Subcutaneous abdominal adipose tissue (tissue), 5 donors: ENCODE measurements at regions not wholly inside any gene's neighbourhood (a gene's known extent, or its start where the extent isn't known, plus 50 kb on each side); places are given as distances from the start of the nearest gene placed in this dataset.

Source experiments
- H3K27ac ChIP-seq: one replicate; pipeline ENCODE4 v1.7.0; 2013; ENCODE audit warnings: low read depth, mild to moderate bottlenecking, inconsistent platforms, low read length, moderate library complexity
- H3K27me3 ChIP-seq, 5 donors: one replicate each; pipeline ENCODE4 v1.7.0; 2013; ENCODE audit warnings: low read length in 5 of 5, inconsistent platforms in 1 of 5; ENCODE audit not compliant: control insufficient read depth in 5 of 5, insufficient read depth in 4 of 5
- H3K36me3 ChIP-seq, 5 donors: one replicate each; pipeline ENCODE4 v1.7.0; 2013; ENCODE audit warnings: low read length in 5 of 5; ENCODE audit not compliant: control insufficient read depth in 5 of 5, insufficient read depth in 5 of 5
- H3K4me1 ChIP-seq, 5 donors: one replicate each; pipeline ENCODE4 v1.7.0; 2013; ENCODE audit warnings: low read length in 5 of 5, mild to moderate bottlenecking in 3 of 5, moderate library complexity in 1 of 5; ENCODE audit not compliant: control insufficient read depth in 5 of 5, insufficient read depth in 5 of 5
- H3K4me3 ChIP-seq, 5 donors: one replicate each; pipeline ENCODE4 v1.7.0; 2013; ENCODE audit warnings: low read length in 5 of 5, low read depth in 1 of 5
- H3K9ac ChIP-seq, 5 donors: one replicate each; pipeline ENCODE4 v1.7.0; 2013; ENCODE audit warnings: low read length in 5 of 5, mild to moderate bottlenecking in 4 of 5, moderate library complexity in 3 of 5
- H3K9me3 ChIP-seq, 5 donors: one replicate each; pipeline ENCODE4 v1.7.0; 2013; ENCODE audit warnings: low read length in 5 of 5; ENCODE audit not compliant: control insufficient read depth in 5 of 5
- donor health status: healthy.
- donor health status: healthy.
- donor health status: healthy.
- donor health status: healthy.
- donor health status: healthy.

DNA sequence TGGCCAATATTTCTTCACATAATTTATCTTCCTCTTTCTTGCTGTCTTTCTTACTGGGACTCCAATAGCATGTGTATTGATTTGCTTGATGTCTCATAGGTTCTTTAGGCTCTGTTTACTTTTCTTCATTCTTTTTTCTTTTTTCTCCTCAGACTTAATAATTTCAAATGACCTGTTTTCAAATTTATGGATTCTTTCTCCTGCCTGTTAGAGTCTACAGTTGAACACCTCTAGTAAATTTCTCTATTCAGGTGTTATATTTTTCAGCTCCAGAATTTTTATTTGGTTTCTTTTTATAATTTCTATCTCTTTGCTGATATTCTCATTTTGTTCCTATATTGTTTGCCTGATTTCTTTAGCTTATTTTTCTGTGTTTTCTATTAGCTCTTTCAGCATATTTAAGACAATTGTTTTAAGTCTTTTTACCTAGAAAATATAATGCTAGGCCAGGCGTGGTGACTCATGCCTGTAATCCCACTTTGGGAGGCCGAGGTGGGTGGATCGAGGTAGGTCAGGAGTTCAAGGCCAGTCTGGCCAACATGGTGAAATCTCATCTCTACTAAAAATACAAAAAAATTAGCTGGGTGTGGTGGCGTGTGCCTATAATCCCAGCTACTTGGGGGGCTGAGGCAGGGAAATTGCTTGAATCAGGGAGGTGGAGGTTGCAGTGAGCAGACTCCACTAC lies 61.9 kb upstream of the TNS3 start:
- Histone ChIP-seq H3K27ac (no peak overlapping the region), H3K4me3 (no peak overlapping the region), H3K36me3 (no peaks in the 10 kb centered on the region), H3K9me3 (no peaks in the 10 kb centered on the region), H3K4me1 (peaks cover 0 to 21% (median 7%) of the 10 kb centered on the region in 5 donors), H3K27me3 (no peaks in the 10 kb centered on the region), H3K9ac (no peak overlapping the region)

DNA sequence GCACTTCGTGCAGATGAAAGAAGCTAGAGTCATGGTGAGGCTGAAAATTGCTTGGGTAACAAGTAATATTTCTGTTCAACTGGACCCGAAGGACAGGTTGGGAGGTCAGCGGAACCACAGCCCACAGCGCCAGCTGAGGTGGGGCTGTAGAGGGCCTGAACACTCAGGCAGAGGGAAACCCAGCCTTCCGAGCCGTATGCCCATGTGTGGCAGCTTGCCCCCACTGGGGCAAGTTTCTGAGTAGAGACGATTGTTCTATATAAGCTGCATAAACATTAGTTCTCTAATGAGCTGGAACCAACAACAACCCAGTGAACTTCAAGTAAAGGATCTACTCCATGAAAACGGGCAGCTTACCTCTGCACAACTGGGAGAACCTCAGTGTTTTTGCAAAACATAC lies 58.4 kb upstream of the TNS3 start:
- H3K4me1 ChIP-seq = peaks cover 0 to 19% (median 16%) of the 10 kb centered on the region in 5 donors
- H3K9me3 ChIP-seq = no peaks in the 10 kb centered on the region
- no peak overlapping the region for H3K9ac ChIP-seq
- H3K27ac ChIP-seq = no peak overlapping the region
- no peaks in the 10 kb centered on the region for H3K36me3 ChIP-seq
- no peak overlapping the region for H3K4me3 ChIP-seq
- H3K27me3 ChIP-seq = no peaks in the 10 kb centered on the region

DNA sequence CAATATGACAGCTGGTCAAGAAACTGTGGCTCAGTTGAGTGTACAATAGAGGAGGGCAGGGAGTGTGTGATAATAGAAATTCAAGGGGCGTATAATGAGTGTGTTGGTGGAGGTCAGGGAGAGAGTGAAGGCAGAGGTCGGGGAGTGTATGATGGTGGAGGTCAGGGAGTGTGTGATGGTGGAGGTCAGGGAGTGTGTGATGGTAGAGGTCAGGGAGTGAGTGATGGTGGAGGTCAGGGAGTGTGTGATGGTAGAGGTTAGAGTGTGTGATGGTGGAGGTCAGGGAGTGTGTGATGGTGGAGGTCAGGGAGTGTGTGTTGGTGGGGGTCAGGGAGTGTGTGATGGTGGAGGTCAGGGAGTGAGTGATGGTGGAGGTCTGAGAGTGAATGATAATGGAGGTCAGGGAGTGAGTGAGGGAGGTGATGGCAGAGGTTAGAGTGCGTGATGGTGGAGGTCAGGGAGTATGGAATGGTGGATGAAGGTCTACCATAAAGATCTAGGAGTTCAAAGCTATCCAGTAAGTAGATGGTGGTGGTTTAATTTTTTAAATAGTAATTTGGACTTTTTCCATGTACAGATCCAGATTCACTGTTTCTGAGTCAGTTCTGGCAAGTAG lies 57.7 kb upstream of the TNS3 start:
- no peaks in the 10 kb centered on the region for H3K36me3 ChIP-seq
- no peaks in the 10 kb centered on the region for H3K27me3 ChIP-seq
- H3K9ac ChIP-seq = no peak overlapping the region
- H3K9me3 ChIP-seq = no peaks in the 10 kb centered on the region
- H3K27ac ChIP-seq = no peak overlapping the region
- peaks cover 0 to 24% (median 18%) of the 10 kb centered on the region in 5 donors for H3K4me1 ChIP-seq
- H3K4me3 ChIP-seq = no peak overlapping the region

- no peak overlapping the region for H3K4me3 ChIP-seq
- no peak overlapping the region for H3K27ac ChIP-seq
- H3K36me3 ChIP-seq = no peaks in the 10 kb centered on the region
- H3K9ac ChIP-seq = no peak overlapping the region
- no peaks in the 10 kb centered on the region for H3K27me3 ChIP-seq
- H3K9me3 ChIP-seq = no peaks in the 10 kb centered on the region
- H3K4me1 ChIP-seq = peaks cover 0 to 24% (median 18%) of the 10 kb centered on the region in 5 donors
Measured at GRCh38 chr7:47638679-47639315, 56.9 kb upstream of the TNS3 start.

DNA sequence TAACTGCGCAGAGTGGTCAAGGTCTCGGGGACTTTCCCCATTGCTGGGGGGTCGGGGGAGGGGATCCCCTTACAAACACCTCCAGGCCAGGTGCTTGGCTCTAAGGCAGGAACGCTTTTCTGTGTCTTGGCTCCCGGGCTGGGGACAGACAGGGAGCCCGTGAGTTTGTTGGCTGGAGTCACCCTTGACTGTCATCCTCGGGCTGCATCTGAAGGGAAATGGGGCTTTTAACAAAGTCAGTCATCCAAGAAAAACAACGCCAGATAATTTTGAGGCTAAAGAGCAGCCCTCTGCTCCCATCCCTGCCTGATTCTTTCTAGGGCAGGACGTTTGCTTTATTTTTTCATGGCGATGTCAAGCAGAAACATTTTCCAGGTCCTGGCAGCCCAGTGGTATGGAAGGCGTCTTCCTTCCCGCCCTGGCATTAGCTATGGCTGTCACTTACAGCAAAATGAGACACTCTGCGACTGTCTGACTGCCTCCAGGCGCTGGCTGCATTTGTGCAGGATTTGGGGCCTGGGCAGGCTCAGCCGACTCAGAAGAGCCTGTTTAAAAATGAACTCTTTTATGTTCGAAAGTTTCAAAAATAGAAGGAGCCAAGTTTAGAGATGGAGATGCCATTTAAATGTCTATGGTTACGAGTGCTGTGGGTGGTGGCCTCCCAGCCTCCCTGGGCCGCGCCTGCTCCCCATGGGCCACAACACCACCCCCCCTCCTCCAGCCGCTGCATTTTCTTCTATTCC lies 54.7 kb upstream of the TNS3 start:
- H3K4me1 ChIP-seq = peaks cover 0 to 24% (median 18%) of the 10 kb centered on the region in 5 donors
- H3K27me3 ChIP-seq = no peaks in the 10 kb centered on the region
- H3K36me3 ChIP-seq = no peaks in the 10 kb centered on the region
- no peak overlapping the region for H3K4me3 ChIP-seq
- peak overlapping the region; percentile 16 for H3K27ac ChIP-seq
- no peaks in the 10 kb centered on the region for H3K9me3 ChIP-seq
- no peak overlapping the region for H3K9ac ChIP-seq

DNA sequence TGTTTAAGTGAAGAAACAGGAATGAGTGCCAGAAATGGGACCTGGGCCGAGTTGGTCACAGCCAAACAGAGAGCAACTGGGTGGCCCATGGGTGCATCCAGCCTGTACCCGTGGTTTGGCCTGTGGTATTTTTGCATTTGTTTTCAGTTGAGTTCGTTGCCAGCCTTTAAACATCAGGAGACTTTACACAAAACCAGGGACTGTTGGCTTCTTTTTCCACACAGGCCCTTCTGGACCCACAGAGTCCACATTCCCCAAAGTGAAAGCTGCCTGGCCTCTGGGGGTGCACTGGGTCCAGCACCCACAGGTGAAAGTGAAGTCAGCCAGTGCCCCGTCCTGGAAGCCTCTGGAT lies 54.1 kb upstream of the TNS3 start:
- H3K4me3 ChIP-seq = no peak overlapping the region
- peaks cover 0 to 24% (median 18%) of the 10 kb centered on the region in 5 donors for H3K4me1 ChIP-seq
- peak overlapping the region in 1 of 5 donors; percentile 31 for H3K9ac ChIP-seq
- H3K27ac ChIP-seq = peak overlapping the region; percentile 16
- no peaks in the 10 kb centered on the region for H3K9me3 ChIP-seq
- H3K27me3 ChIP-seq = no peaks in the 10 kb centered on the region
- no peaks in the 10 kb centered on the region for H3K36me3 ChIP-seq

DNA sequence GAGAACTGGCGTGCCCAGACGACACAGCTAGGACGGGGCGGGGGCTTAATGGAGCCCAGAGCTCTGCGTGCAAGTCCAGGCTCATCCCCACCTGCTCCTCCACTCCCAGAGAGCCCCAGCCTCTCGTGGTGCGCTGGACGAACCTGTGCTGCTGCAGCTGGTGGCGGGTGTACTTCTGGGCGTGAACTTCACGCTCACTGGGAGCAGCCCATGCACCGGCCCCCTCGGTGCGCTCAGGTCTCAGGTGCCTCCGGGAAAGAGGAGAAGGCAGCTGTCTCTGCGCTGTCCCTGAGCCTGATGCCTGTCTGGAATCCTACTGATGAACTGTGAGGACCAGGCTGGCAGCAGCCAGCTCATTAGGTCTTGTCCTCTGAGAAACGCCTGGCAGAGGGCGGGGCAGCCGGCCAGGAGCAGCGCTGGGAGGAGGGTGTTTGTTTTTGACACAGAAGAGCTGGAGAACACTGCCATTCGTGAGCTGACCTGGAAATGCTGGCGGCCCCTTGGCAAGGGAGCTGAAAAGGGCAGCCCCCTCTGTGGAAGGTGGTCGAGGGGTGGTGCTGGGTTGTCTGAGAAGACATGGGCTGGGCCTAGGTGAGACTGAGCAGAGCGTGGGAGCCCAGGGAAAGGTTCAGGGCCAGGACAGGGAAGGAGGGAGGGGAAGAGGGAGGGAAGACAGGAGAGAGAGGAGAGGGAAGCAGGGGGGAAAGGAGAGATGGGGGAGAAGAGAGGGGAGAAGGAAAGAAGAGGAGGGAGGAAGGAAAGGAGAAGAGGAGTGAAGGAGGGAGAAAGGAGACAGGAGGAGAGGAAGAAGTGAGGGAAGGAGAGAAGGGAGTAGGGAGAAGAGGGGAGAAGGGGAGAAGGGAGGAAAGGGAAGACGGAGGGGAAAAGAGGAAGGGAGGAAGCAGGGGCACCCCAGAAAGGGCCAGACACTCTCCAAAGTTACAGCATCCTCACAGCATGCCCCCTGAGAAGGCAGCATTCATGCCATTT lies 53.5 kb upstream of the TNS3 start:
- no peaks in the 10 kb centered on the region for H3K9me3 ChIP-seq
- H3K27ac ChIP-seq = peak overlapping the region; percentile 16
- H3K4me1 ChIP-seq = peaks cover 0 to 24% (median 18%) of the 10 kb centered on the region in 5 donors
- H3K4me3 ChIP-seq = no peak overlapping the region
- H3K36me3 ChIP-seq = no peaks in the 10 kb centered on the region
- peak overlapping the region in 1 of 5 donors; percentile 31 for H3K9ac ChIP-seq
- H3K27me3 ChIP-seq = no peaks in the 10 kb centered on the region

DNA sequence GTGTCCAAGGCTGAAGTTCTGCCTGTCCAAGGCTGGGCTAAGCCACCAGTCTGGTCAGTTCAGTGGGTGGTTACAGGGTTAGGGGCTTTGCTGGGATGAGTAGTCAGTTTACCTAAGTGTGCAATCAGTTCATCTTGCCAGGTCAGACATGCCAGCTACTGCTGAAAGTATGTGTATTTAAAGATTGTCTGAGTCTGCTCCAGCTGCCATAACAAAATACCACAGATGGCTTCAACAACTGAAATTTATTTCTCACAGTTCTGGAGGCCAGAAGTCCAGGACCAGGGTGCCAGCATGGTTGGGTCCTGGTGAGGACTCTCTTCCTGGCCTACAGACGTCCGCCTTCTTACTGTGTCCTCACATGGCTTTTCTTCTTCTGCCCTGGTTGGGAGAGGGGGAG lies 52.4 kb upstream of the TNS3 start:
- Histone ChIP-seq H3K4me3 (no peak overlapping the region), H3K9ac (no peak overlapping the region), H3K36me3 (no peaks in the 10 kb centered on the region), H3K27me3 (no peaks in the 10 kb centered on the region), H3K9me3 (no peaks in the 10 kb centered on the region), H3K4me1 (peaks cover 0 to 24% (median 18%) of the 10 kb centered on the region in 5 donors), H3K27ac (no peak overlapping the region)

DNA sequence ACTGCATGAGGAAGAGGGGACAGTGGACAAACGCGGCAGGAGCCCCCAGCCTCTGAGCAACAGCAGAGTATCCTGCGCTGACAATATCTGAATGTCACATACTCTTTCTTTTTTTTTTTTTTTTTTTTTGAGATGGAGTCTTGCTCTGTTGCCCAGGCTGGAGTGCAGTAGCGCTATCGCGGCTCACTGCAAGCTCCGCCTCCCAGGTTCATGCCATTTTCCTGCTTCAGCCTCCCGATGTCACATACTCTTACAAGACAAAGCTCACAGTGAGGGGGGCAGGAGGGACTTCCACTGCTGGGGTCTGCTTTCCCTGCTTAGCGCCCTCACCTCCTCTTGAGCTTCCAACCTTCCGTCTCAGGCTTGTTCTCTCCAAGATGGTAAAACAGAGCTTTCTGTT lies 51.2 kb upstream of the TNS3 start:
- Histone ChIP-seq H3K36me3 (no peaks in the 10 kb centered on the region), H3K4me1 (peaks cover 0 to 24% (median 18%) of the 10 kb centered on the region in 5 donors), H3K9me3 (no peaks in the 10 kb centered on the region), H3K9ac (no peak overlapping the region), H3K27ac (no peak overlapping the region), H3K4me3 (no peak overlapping the region), H3K27me3 (no peaks in the 10 kb centered on the region)
